Endothelial cell of umbilical vein (primary cell): ENCODE measurements at regions not wholly inside any gene's neighbourhood (a gene's known extent, or its start where the extent isn't known, plus 50 kb on each side); places are given as distances from the start of the nearest gene placed in this dataset.

ENCODE experiments used
- BruUV-seq: library from RNA; stranded (reverse); fragments of 400-500 nt; replicated peaks from 2 replicates; lab custom pipeline; 2021; lab: Mats Ljungman, UMichigan
- CTCF ChIA-PET: fragments of 300-600, 350-600 bp; sonication (Branson Sonifier 250); formaldehyde crosslinking; loops from one replicate; lab custom pipeline; 2021; ENCODE audit warnings: antibody characterized with exemption, inconsistent platforms; lab: Charles Lee
- POLR2A ChIA-PET: fragments of 300-600, 350-600 bp; sonication (Branson Sonifier 250); formaldehyde crosslinking; loops from one replicate; lab custom pipeline; 2021; ENCODE audit warnings: antibody characterized with exemption, inconsistent platforms; lab: Charles Lee
- DNase-seq: peaks from one replicate; pipeline ENCODE4 v3.0.0-alpha.2; 2011; ENCODE audit warnings: low read depth, low spot score
- FAIRE-seq: peaks from 2 replicates; lab custom pipeline; 2011; peaks lifted over from hg19 to GRCh38; lab: Jason Lieb, UNC
- H2AFZ ChIP-seq: 2 replicates; pipeline ENCODE4 v1.6.0; 2012; ENCODE audit warnings: low read depth, low read length, control low read depth, inconsistent platforms
- H3K27ac ChIP-seq: 2 replicates; pipeline ENCODE4 v1.5.1; 2011; ENCODE audit warnings: low read depth, mild to moderate bottlenecking, control low read depth, low read length, moderate library complexity; ENCODE audit not compliant: insufficient read depth
- H3K27me3 ChIP-seq, 2 experiments: 2 replicates each; pipeline versions ENCODE4 v1.6.0 to v1.6.1; 2011; ENCODE audit warnings: low read length in 2 of 2, mixed read lengths in 1 of 2; ENCODE audit not compliant: control insufficient read depth in 2 of 2, insufficient read depth in 2 of 2
- H3K36me3 ChIP-seq, 2 experiments: 2 replicates in 1 of 2; 3 replicates in 1 of 2; pipeline ENCODE4 v1.5.1; 2011; ENCODE audit warnings: low read length in 2 of 2, mild to moderate bottlenecking in 1 of 2, moderate library complexity in 1 of 2; ENCODE audit not compliant: control insufficient read depth in 2 of 2, insufficient read depth in 2 of 2; ENCODE audit errors: extremely low read depth in 1 of 2
- H3K4me1 ChIP-seq: 3 replicates; pipeline ENCODE4 v1.5.1; 2011; ENCODE audit warnings: mild to moderate bottlenecking, low read length; ENCODE audit not compliant: control insufficient read depth, insufficient read depth; ENCODE audit errors: extremely low read depth
- H3K4me2 ChIP-seq: 2 replicates; pipeline ENCODE4 v1.6.1; 2011; ENCODE audit warnings: low read length, control low read depth, mixed read lengths; ENCODE audit not compliant: insufficient read depth
- H3K4me3 ChIP-seq, 3 experiments: fragments of 200-600 bp in 1 of 3; sonication (generic), shearing (Covaris generic) in 1 of 3; replicated peaks in 1 of 3; 2 replicates each; pipeline ENCODE4 v1.5.1; 2011 to 2016; ENCODE audit warnings: control low read depth in 3 of 3, low read length in 3 of 3, mild to moderate bottlenecking in 2 of 3, inconsistent platforms in 1 of 3, low read depth in 1 of 3, moderate library complexity in 1 of 3; ENCODE audit not compliant: insufficient read depth in 1 of 3
- H3K79me2 ChIP-seq: 2 replicates; pipeline ENCODE4 v1.6.0; 2012; ENCODE audit warnings: low read length, inconsistent platforms; ENCODE audit not compliant: control insufficient read depth, insufficient read depth
- H3K9ac ChIP-seq: replicated peaks from 2 replicates; pipeline ENCODE3; 2011; ENCODE audit warnings: low read length, control low read depth; ENCODE audit not compliant: insufficient read depth; ENCODE audit errors: extremely low read depth
- H3K9me1 ChIP-seq: replicated peaks from 3 replicates; pipeline ENCODE4 v1.6.0; 2011; ENCODE audit warnings: mild to moderate bottlenecking, low read length; ENCODE audit not compliant: control insufficient read depth, insufficient read depth; ENCODE audit errors: extremely low read depth
- H3K9me3 ChIP-seq: replicated peaks from 2 replicates; pipeline ENCODE4 v1.5.1; 2012; ENCODE audit warnings: low read length, inconsistent platforms; ENCODE audit not compliant: control insufficient read depth, insufficient read depth
- H4K20me1 ChIP-seq: replicated peaks from 2 replicates; pipeline ENCODE3; 2011; ENCODE audit warnings: mild to moderate bottlenecking, low read length; ENCODE audit not compliant: control insufficient read depth, insufficient read depth; ENCODE audit errors: extremely low read depth
- CTCF ChIP-seq, 2 donors: IDR thresholded peaks; 1 replicate in 1 of 2; 2 replicates in 1 of 2; pipeline ENCODE4 v1.5.1; 2011; ENCODE audit warnings: low read length in 2 of 2, mild to moderate bottlenecking in 2 of 2, moderate library complexity in 2 of 2, control low read depth in 1 of 2, inconsistent platforms in 1 of 2, low read depth in 1 of 2; ENCODE audit not compliant: insufficient read depth in 1 of 2; ENCODE audit errors: extremely low read depth in 1 of 2
- EZH2 ChIP-seq: IDR thresholded peaks from 2 replicates; pipeline ENCODE4 v1.6.1; 2012; ENCODE audit warnings: borderline replicate concordance, low read depth, mild to moderate bottlenecking, moderate library complexity, low read length, inconsistent platforms; ENCODE audit not compliant: severe bottlenecking
- FOS ChIP-seq: IDR thresholded peaks from 2 replicates; pipeline ENCODE4 v1.6.1; 2011; ENCODE audit warnings: mild to moderate bottlenecking, low read length, moderate library complexity, borderline replicate concordance; ENCODE audit not compliant: insufficient read depth
- GATA2 ChIP-seq: IDR thresholded peaks from 2 replicates; pipeline ENCODE4 v1.7.0; 2011; ENCODE audit warnings: low read depth, mild to moderate bottlenecking, moderate library complexity, mixed read lengths, low read length; ENCODE audit not compliant: insufficient read length, insufficient read depth
- JUN ChIP-seq: IDR thresholded peaks from 2 replicates; pipeline ENCODE4 v1.6.1; 2011; ENCODE audit warnings: borderline replicate concordance, low read depth; ENCODE audit not compliant: insufficient read length, insufficient read depth
- MAX ChIP-seq: IDR thresholded peaks from 2 replicates; pipeline ENCODE4 v1.6.1; 2011; ENCODE audit not compliant: insufficient read depth, insufficient read length
- MYC ChIP-seq: IDR thresholded peaks from one replicate; pipeline ENCODE4 v1.6.1; 2011; ENCODE audit warnings: mild to moderate bottlenecking, low read depth, low read length
- POLR2A ChIP-seq: IDR thresholded peaks from 2 replicates; pipeline ENCODE4 v1.6.1; 2012; ENCODE audit warnings: low read depth, mild to moderate bottlenecking, control low read depth, low read length
- POLR2AphosphoS5 ChIP-seq: IDR thresholded peaks from 2 replicates; pipeline ENCODE4 v1.6.1; 2012; ENCODE audit warnings: low read depth, mild to moderate bottlenecking, control low read depth, low read length, moderate library complexity; ENCODE audit not compliant: insufficient read depth
- dilution Hi-C: fragments of 300-500 bp; cut with MboI; formaldehyde crosslinking; loops from one replicate; pipeline ENCODE4 v1.15.0; 2019; ENCODE audit warnings: low sequenced_read_pairs; ENCODE audit not compliant: extremely low pct_ligation_motif_present
- intact Hi-C: fragments of 100-400 bp; cut with micrococcal nuclease; formaldehyde crosslinking; loops from one replicate; pipeline ENCODE4 v1.10.0; 2022

- no peak for DNase-seq
- dilution Hi-C loops, result no loop called here
- FAIRE-seq, result no peak
- intact Hi-C loops, result no loop called here
- Histone ChIP-seq H3K9me3 (peaks cover 3% of the 10 kb centered on the region), H3K9me1 (no peaks in the 10 kb centered on the region), H3K9ac (no peak overlapping the region), H3K4me3 (no peak overlapping the region), H3K27me3 (no peaks in the 10 kb centered on the region), H3K79me2 (no peaks in the 10 kb centered on the region), H4K20me1 (no peaks in the 10 kb centered on the region), H3K4me1 (no peaks in the 10 kb centered on the region), H3K4me2 (no peak overlapping the region), H3K36me3 (no peaks in the 10 kb centered on the region), H3K27ac (no peak overlapping the region), H2AFZ (no peak overlapping the region)
- ChIA-PET POLR2A (no interaction called here), CTCF (no interaction called here)
- TF ChIP-seq MYC (no peak), EZH2 (no peak), MAX (no peak), JUN (no peak), GATA2 (no peak), FOS (no peak), POLR2AphosphoS5 (no peak), POLR2A (no peak), CTCF (IDR thresholded peaks at IDR 0.05; ENCODE audit: extremely low read depth in 1 of 2, insufficient read depth in 1 of 2, low read depth in 1 of 2, low read length in 2 of 2) (no peak)
- BruUV-seq, result no TSS peak
Observed at GRCh38 chr18:77750006-77750405, 500.4 kb downstream of the GALR1 start.
